HG02943 (cell line): ENCODE measurements at regions not wholly inside any gene's neighbourhood (a gene's known extent, or its start where the extent isn't known, plus 50 kb on each side); places are given as distances from the start of the nearest gene placed in this dataset.

Experiments
- ATAC-seq: cut with Tn5 transposase; IDR thresholded peaks from one replicate; pipeline ENCODE4 v1.9.1; 2021; ENCODE audit warnings: mild to moderate bottlenecking, low read depth, moderate library complexity; ENCODE audit not compliant: unreplicated experiment

DNA sequence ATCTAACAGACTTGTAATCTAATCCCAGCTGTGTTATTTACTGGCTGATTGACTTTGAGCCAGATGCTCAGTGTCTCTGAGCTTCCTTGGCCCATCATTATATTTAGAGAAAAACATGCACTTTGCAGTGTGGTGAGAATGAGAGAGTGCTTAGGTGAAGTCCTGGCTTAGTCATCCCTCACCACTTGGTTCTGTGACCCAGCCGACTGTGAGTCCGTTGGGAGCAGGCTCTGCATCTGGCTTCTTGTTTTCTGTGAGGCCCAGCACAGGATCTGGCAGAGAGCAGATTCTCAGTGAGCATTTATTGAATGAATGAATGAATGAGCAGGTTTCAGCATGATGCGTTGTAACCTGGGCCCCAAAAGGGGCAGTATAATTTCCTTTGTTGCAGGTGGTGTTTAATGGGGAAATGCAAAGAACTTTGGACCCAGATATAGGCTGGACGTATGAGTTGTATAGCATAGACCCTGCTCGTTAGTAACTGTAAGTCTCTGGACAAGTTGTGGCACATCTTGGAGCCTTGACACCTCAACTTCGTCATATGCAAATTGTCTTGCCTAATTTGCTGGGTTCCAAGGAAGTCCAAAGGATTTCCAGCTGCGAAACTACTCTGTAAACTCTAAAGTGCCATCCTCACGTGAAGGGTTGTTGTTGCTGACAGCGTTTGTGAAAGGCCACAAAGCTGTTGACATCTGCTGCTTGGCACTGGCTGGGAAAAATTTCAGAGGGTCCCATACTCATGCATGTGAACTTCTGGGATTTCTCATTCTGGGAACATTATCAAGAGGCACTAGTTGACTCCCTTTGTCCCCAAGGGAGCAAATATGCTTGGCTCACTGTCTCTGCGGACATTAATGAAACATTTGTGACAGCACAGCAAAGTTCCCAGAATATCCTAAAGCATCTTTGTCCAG, 138.8 kb upstream of the USP24 start:
- ATAC-seq = no peak

DNA sequence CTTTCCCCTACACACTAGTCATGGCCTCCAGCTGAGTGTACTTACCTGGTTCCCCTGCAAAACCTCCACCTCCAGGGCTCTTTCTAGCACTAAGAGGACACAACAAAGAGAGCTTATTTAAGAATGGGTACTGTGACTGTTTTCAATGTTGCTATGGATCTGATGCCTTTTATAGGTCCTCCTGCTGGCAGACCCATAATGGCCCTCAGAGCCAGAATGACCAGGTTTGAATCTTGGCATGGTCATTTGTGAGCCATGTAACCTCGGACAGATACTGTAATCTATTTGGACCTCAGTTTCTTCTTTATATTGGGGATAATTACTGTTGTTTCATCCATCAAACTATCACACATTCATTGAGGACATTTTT, 137.6 kb upstream of the USP24 start:
- no peak for ATAC-seq

DNA sequence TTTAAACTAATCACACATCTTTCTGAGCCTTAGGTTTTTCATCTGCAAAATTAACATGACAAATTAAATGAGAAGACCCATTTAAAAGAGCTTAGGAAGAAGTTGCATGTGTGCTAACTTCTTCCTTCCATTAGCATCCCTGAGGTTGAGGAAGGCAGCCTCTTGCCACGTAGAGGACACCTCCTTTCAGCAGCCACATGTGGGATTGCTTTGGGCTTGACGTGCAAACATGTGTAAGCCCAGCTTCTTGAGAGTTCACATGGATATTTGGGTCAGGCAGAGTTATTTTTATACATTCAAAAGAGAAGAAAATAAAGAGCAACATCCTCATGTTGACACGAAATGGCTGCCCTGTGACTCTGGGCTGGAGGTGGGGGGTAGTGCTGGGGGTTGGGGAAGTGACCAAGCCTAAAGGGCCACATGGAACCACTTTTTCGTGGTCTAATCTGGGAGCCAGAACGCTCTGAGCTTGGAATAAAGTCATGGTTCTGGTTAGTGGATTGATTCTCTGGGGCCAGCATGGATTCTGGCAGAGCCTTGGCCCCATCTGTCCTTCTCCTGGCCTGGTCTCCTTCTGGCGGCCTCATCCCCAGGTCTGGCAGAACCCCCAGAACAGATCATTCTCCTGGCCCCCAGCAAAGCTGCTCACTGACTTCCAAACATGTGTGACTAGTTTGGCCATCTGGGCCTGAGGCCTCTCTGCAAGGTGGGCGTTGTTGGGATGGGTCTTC, 137.1 kb upstream of the USP24 start:
- ATAC-seq = no peak

DNA sequence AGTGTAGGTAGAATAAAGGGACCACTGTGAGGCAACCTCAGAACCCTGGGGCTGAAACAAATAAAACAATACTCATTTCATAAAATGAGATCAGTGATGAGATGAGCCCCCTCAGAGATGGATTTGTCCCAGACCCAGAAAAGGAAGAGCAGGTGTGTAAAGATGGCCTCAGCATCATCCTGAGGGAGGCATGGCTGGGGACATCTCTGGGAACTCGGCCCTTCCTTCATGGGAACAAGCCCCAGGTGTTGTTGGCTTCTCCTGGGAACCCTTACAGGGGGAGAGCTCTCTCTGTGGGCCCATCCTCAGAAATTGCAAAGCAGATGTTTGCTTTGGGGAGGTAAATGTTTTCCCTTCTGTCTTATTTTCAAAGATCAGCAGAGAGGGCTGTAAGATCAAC, 133.2 kb upstream of the USP24 start:
- ATAC-seq = no peak

DNA sequence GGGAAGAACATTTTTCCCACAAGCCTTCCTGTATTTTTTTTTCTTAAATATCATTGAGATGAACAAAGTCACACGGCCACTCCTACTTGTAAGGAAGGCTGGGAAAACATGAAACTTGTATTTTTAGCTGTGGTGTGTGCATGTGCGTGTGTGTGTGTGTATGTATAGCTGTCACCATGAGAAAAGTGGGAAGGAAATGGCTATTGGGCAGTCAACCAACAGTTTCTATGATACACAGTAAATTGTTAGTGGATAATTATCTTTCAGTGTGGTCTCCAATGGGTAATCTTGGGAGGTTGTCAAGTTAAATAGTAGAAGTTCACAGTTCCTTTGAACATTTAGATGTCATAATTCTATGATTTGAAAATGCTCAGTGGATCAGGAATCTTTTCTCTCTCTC, 132.7 kb upstream of the USP24 start:
- ATAC-seq = no peak

DNA sequence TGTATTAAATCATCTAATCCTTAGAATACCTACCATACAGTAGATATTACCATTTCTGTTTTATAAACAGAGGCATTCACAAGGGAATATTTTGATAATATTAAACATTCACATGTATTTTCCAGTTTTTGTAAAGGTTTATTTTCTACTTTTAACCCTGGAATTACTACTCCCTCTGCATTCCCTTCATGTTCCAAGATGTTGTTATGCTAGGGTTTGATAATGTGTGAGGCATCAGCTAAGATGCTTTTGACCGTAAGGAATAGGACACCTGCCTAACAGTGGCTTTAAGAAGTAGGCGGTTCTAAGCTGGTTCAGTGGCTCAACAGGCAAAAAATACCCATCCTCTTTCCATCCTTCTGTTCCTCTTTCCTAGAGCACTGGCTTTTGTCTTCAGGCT, 131.9 kb upstream of the USP24 start:
- no peak for ATAC-seq

DNA sequence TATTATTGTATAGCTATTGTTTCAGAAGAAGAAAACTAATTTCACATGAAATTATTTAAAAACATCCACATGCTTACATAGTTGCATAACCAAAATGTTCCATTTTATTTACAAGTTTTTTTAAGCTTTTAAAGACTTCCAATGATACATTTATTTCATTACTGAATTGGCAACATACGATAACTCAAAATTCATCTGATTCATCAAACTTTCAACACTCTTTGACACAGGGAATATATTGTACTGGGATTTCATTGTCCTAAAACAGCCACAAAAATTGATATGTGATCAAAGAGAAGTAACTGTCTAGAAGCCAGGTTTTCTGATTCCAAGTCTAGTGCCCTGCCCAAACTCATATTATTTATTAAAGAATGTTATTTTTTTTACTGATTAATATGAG, 131.4 kb upstream of the USP24 start:
- no peak for ATAC-seq

DNA sequence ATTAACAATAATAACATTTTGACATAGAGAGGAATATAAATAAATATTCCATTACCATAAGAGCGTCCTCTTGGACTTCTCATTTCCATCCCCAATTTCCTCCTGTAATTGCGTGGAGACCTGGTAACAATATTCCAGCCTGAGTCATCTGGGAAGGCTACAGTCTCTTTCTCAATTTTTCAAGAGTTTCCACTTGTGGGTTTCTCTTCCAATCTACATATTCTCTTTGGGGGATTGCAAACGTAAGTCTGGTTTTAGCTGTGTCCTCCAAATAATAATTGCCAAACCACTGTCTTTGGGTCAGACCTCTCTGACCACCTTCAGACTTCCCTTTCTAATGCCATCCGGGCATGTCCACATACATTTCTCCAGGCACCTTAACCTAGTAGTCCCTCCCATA, 124.5 kb upstream of the USP24 start:
- ATAC-seq = no peak

DNA sequence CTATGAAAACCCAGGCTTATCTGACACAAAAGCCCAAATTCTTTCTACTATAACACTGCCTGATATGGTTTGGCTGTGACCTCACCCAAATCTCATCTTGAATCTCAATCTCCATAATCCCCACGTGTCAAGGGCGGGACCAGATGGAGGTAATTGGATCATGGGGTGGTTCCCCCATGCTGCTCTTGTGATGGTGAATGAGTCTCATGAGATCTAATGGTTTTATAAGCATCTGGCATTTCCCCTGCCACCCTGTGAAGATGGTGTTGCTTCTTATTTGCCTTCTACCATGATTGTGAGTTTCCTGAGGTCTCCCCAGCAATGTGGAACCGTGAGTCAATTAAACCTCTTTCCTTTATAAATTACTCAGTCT, 123.3 kb upstream of the USP24 start:
- no peak for ATAC-seq

DNA sequence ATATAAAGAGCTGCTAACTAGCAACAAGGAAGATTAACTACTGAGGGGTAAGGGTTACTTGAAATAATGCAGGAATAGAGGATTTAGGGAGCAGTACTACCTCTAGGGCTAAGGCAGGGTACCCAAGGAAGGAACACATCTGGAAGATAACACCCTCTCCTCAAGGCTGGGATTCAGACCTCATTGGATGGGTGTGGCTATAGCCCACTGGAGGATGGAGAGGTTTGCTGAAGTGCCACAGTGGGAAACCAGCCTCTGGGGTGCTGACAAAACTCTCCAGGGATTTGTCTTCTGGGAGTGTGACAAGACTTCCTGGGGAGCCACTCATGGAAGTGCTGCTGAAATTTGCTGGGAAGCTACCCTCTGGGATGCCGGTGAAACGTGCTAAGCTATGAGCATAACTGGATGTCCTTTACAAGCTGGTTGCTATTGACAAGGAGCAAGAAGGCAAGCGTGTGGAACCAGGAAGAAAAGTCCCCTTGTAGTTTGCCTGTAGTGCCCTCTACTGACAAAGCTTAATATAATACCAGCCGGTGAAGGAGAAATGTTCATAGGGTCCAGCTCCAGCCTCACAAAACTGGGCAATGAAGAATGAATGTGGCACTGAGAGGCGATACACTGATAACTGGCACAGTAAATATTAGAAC, 122.8 kb upstream of the USP24 start:
- ATAC-seq = no peak

DNA sequence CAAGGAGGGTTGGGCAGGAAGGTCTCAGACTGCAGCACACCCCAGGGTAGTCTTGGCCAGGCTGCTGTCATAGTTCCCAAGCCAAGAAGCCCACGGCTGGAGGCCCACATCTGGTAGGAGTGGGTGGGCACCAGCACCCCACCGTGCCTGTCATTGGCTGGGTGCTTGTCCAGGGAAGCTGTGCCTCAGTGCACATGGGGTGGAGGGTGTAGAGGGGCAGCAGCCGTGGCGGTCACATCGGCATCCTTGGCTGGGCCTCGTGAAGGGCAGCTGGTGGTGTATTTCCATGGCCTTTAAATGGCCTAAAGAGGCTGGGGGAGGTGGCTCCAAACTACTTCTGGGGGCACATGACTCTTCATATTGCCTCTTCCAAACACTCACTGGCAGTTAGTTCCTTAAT, 119.6 kb upstream of the USP24 start:
- ATAC-seq = no peak

DNA sequence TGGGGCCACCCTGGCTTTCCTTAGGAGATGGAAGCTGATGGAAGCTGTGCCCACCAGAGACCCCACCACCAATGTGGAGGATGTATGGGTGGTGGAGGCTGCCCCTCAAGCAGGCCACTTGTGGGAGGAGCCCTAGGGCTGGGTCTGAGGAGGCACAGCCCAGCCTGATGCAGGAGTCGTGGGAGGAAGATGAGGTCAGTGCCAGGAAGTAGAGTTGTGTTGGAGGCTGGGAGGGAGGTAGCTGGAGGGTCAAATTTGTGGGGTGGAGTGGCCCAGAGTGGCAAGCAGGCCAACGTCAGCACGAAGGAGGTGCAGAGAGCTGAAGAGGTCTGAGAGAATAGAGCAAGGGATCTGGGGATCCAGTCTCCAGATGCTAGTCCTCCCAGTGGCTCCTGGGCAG, 119.0 kb upstream of the USP24 start:
- no peak for ATAC-seq

DNA sequence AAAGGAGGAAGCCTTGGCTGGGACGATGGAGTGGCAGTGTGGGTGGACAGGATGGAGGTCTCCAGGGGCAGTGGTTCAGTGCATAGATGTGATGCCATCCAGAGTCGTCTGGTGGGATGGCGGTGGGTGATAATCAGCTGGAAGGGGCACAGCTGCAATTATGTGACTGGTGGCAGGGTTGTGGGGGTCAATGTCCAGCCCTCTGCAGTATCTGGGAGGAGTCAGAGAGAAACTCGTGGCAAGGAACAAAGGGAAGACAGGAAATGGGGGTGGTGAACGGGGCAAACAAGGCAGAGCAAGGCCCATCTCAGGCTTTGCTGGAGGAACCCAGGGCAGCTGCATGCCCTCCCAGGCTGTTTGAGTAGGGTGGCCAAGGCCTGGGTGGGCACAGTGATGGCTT, 118.3 kb upstream of the USP24 start:
- ATAC-seq = no peak

DNA sequence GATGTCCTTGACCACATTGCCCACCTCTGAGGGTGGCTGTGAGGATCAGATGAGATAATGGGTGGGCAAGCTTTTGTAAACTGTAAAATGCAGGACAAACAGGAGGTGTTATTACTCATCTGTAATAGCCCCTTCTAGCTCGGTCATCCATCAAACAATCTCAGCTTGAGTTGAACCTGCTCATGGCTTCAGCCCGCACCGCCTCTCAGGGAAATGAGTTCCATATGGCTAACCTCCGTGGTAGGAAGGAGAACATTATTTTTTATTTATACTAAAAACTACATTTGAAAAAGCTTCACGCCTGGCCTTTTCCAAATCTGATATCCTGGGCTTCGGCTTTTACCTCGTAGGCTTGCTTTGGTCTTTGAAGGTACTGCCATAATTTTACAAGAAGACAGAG, 116.2 kb upstream of the USP24 start:
- ATAC-seq = no peak

DNA sequence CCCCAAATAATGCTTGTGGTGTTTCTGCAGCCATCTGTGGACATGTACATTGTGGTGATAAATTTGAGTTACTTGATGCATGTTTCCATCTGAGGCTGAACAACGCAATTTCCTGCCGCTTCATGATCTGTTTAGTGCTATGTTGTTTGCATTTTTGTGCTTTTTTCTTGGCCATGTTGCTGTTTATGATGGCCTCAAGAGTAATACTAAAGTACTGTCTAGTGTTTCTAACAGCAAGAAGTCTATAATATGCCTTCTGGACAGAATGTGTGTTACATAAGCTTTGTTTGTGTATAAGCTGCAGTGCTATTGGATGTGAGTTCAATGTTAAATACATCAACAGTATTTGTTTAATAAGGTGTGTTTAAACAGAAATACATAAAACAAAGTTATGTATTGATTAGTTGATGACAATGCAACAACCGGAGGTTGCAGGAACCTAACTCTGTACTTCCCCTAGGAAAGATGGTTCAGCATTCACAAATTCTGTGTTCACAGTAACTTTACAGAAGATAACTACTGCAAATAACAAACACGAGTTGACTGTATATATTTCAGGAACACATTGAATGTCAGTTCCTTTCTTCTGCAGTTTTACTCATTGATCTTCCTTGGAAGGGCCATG, 114.8 kb upstream of the USP24 start:
- no peak for ATAC-seq

DNA sequence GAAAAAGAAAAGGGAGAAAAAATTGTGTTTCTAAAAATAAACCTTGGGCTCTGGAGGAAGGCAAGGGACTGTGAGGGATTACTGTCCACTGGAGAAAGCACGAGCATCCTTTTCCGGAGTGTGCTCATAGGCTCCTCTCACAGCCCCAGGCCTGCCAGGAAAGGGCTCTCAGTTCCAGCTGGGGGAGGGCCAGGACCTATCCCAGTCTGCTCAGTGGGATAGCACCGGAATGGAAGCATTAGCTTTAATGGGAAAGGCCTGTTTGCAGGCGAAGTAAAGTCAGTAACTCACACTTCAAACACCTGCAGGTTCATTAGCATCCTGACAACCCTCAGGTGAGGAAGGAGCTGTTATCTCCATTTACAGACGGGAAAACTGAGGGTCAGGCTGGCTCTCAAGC, 113.9 kb upstream of the USP24 start:
- ATAC-seq = no peak

DNA sequence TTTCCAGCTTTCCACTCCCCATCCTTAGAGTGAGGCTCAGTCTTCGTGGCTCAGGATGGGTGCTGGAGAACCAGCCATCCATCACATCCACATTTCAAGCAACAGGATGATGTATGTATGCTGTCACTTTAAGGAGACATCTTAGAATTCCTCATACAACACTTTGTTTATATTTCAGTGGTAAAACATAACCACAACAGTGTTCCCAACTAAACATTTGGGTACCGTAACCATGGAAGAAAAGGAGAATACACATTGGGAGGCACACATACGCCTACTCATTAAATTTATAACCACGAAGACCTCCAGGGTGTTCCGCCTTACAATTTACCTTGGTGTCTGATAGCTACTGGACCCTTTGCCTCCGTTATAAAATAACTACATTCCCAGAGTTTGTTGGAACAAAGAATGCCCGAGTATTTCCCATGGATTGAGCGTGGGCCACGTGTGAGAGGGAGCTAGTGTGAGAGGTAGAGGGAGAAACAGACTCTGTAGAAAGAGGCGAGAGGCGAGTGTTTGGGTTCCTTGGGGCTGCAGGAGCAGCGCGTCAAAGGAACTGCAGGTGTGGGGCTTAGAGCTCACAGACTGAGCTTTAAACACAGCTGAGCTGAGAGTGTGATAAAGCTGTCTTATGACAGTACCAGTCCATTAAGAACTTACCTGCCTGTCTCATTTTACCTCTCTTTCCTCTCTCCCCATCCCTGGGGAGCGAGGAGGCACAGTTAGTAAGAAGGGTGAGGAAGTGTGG, 111.5 kb upstream of the USP24 start:
- ATAC-seq = no peak

DNA sequence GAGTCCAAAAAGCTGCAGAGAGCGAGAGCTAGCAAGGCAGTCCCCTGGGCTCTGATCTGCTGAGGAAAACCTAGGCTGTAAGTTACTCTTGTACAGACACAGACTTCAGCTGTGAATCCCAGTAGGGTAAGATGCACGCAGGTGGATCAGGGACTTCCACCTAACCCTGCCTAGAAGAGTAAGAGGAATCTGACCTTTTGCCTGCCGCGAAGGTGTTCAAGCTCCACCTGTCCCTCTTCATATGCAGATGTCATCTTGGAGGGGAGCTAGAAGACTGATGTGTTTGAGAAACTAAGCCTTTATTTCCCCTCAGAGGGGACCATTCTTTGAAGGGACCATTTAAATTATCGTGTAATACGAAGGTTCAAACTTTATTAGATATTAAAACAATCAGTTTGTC, 108.6 kb upstream of the USP24 start:
- no peak for ATAC-seq

DNA sequence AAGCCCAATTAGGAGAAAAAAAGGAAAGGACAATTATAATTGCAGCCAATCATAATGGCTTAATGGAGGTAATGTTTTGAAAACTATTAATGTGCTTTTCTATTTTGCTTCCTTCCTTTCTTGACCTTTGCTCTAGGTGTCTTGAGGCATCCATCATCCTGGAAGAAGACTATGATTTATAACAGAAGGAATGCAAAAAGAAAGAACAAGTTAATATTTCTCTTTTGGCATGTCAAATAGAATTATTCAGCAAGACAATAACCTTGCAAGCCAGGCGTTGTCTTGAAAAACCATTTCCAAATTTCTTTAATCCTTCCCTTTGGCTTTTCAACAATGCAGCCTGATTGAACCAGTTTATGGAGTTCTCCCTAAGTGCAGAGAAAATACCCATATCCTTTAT, 107.7 kb upstream of the USP24 start:
- no peak for ATAC-seq

DNA sequence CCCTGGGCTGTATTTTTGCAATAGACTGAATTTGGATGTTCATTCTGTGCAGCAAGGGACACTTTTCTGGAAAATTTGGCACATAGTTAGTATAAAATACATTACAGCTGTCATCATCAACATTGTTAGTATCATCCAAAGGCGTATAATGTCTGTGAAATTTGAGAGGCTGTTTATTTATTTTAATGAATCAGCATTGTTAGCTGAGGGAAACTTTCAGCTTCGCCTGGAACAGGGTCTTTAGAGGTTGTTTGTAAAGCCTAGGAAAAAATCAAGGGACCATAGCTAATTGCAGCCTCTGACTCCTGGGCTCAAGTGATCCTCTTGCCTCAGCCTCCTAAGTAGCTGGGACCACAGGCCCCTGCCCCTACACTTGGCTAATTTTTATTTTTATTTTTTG, 106.8 kb upstream of the USP24 start:
- no peak for ATAC-seq

DNA sequence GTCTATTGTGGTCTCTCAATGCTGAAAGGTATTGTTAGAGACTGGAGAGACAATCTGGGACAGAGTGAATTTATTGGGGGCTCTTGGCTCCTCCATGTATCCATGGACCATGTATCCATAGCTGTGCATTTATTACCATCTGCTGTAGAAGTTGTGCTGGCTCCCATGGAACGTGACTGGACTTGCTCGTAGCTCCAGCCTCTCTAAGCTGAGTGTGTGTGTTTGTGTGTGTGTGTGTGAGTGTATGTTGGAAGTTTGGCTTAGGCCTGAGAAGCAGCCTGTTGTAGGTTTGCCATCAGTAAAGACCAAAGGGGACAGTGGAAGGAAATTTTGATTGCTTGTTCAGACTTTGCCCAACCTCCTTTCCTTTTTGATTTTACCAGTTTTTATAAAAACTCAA, 105.7 kb upstream of the USP24 start:
- ATAC-seq = no peak
